ENCODE measurements at regions not wholly inside any gene's neighbourhood (a gene's known extent, or its start where the extent isn't known, plus 50 kb on each side); places are given as distances from the start of the nearest gene placed in this dataset.

GRCh38 chr13:84455143-84455905 is 573.0 kb upstream of the SLITRK1 start:
- POLR2A ChIA-PET = no interaction called here

GRCh38 chr13:84447640-84447978 is 565.3 kb upstream of the SLITRK1 start:
- CTCF ChIA-PET = no interaction called here
- POLR2A ChIA-PET = no interaction called here
- peaks cover 7% of the 10 kb centered on the region for H3K4me1 Mint-ChIP-seq (ENCODE audit: low read depth, unreplicated experiment)
- Histone ChIP-seq H3K4me3 (ENCODE audit: low read depth, low read length) (no peak overlapping the region), H3K9me3 (no peaks in the 10 kb centered on the region), H3K4me1 (no peaks in the 10 kb centered on the region), H3K36me3 (ENCODE audit: control insufficient read depth, insufficient read depth, low read length) (no peaks in the 10 kb centered on the region), H3K27me3 (replicated peaks; ENCODE audit: control insufficient read depth, insufficient read depth, low read length) (no peaks in the 10 kb centered on the region)
- H3K27ac Mint-ChIP-seq (ENCODE audit: unreplicated experiment) = no peak overlapping the region
- TF ChIP-seq, protein P1, sequence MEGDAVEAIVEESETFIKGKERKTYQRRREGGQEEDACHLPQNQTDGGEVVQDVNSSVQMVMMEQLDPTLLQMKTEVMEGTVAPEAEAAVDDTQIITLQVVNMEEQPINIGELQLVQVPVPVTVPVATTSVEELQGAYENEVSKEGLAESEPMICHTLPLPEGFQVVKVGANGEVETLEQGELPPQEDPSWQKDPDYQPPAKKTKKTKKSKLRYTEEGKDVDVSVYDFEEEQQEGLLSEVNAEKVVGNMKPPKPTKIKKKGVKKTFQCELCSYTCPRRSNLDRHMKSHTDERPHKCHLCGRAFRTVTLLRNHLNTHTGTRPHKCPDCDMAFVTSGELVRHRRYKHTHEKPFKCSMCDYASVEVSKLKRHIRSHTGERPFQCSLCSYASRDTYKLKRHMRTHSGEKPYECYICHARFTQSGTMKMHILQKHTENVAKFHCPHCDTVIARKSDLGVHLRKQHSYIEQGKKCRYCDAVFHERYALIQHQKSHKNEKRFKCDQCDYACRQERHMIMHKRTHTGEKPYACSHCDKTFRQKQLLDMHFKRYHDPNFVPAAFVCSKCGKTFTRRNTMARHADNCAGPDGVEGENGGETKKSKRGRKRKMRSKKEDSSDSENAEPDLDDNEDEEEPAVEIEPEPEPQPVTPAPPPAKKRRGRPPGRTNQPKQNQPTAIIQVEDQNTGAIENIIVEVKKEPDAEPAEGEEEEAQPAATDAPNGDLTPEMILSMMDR (IDR thresholded peaks at IDR 0.05; ENCODE audit: insufficient read depth in 1 of 2, low read depth in 1 of 2, low read length in 1 of 2, severe bottlenecking in 1 of 2, unreplicated experiment in 1 of 2) = no peak
- no peaks in the 10 kb centered on the region for H3K36me3 Mint-ChIP-seq (ENCODE audit: insufficient read depth, unreplicated experiment)
- DNase-seq = no peak
- no peak overlapping the region for H3K4me3 Mint-ChIP-seq (ENCODE audit: unreplicated experiment)
- no peaks in the 10 kb centered on the region for H3K9me3 Mint-ChIP-seq (ENCODE audit: unreplicated experiment)
- intact Hi-C loops (cut with micrococcal nuclease; ENCODE audit: unreplicated experiment) = no loop called here
- peaks cover 4% of the 10 kb centered on the region for H3K27me3 Mint-ChIP-seq (ENCODE audit: insufficient read depth, unreplicated experiment)
- BruUV-seq (replicated peaks) = no TSS peak

More at GRCh38 chr13:84455143-84455905, 573.0 kb upstream of the SLITRK1 start:
- Mint-ChIP-seq H3K9me3 (ENCODE audit: unreplicated experiment) (no peaks in the 10 kb centered on the region), H3K27ac (ENCODE audit: unreplicated experiment) (no peak overlapping the region), H3K36me3 (ENCODE audit: insufficient read depth, unreplicated experiment) (no peaks in the 10 kb centered on the region), H3K27me3 (ENCODE audit: insufficient read depth, unreplicated experiment) (peaks cover 6% of the 10 kb centered on the region), H3K4me3 (ENCODE audit: unreplicated experiment) (no peak overlapping the region), H3K4me1 (ENCODE audit: low read depth, unreplicated experiment) (no peaks in the 10 kb centered on the region)
- Histone ChIP-seq H3K9me3 (no peaks in the 10 kb centered on the region), H3K4me1 (no peaks in the 10 kb centered on the region), H3K4me3 (ENCODE audit: low read depth, low read length) (no peak overlapping the region), H3K27me3 (replicated peaks; ENCODE audit: control insufficient read depth, insufficient read depth, low read length) (no peaks in the 10 kb centered on the region), H3K36me3 (ENCODE audit: control insufficient read depth, insufficient read depth, low read length) (no peaks in the 10 kb centered on the region)
- intact Hi-C loops (cut with micrococcal nuclease; ENCODE audit: unreplicated experiment) = no loop called here
- DNase-seq = no peak
- CTCF ChIA-PET = no interaction called here
- TF ChIP-seq, protein P1 (IDR thresholded peaks at IDR 0.05; ENCODE audit: insufficient read depth in 1 of 2, low read depth in 1 of 2, low read length in 1 of 2, severe bottlenecking in 1 of 2, unreplicated experiment in 1 of 2) = peak; percentile 9 to 17
- no TSS peak for BruUV-seq (replicated peaks)

GRCh38 chr13:84446972-84447639 is 564.8 kb upstream of the SLITRK1 start:
- intact Hi-C loops (cut with micrococcal nuclease; ENCODE audit: unreplicated experiment) = no loop called here
- no peaks in the 10 kb centered on the region for H3K27me3 ChIP-seq (replicated peaks; ENCODE audit: control insufficient read depth, insufficient read depth, low read length)
- ChIA-PET CTCF (no interaction called here), POLR2A (no interaction called here)
- Mint-ChIP-seq H3K9me3 (ENCODE audit: unreplicated experiment) (no peaks in the 10 kb centered on the region), H3K36me3 (ENCODE audit: insufficient read depth, unreplicated experiment) (no peaks in the 10 kb centered on the region), H3K4me1 (ENCODE audit: low read depth, unreplicated experiment) (peaks cover 7% of the 10 kb centered on the region), H3K27ac (ENCODE audit: unreplicated experiment) (no peak overlapping the region), H3K27me3 (ENCODE audit: insufficient read depth, unreplicated experiment) (no peaks in the 10 kb centered on the region), H3K4me3 (ENCODE audit: unreplicated experiment) (no peak overlapping the region)
- TF ChIP-seq, protein P1 (IDR thresholded peaks at IDR 0.05; ENCODE audit: insufficient read depth in 1 of 2, low read depth in 1 of 2, low read length in 1 of 2, severe bottlenecking in 1 of 2, unreplicated experiment in 1 of 2) = no peak
- H3K4me3 ChIP-seq (ENCODE audit: low read depth, low read length) = no peak overlapping the region
- no peaks in the 10 kb centered on the region for H3K36me3 ChIP-seq (ENCODE audit: control insufficient read depth, insufficient read depth, low read length)
- no peaks in the 10 kb centered on the region for H3K9me3 ChIP-seq
- no TSS peak for BruUV-seq (replicated peaks)
- DNase-seq = no peak
- no peaks in the 10 kb centered on the region for H3K4me1 ChIP-seq

All from Caco-2 (cell line).